HG02973 (cell line): ENCODE measurements at regions not wholly inside any gene's neighbourhood (a gene's known extent, or its start where the extent isn't known, plus 50 kb on each side); places are given as distances from the start of the nearest gene placed in this dataset.

Source experiments
- ATAC-seq: cut with Tn5 transposase; IDR thresholded peaks from one replicate; pipeline ENCODE4 v1.9.1; 2021; ENCODE audit warnings: moderate library complexity; ENCODE audit not compliant: unreplicated experiment

DNA sequence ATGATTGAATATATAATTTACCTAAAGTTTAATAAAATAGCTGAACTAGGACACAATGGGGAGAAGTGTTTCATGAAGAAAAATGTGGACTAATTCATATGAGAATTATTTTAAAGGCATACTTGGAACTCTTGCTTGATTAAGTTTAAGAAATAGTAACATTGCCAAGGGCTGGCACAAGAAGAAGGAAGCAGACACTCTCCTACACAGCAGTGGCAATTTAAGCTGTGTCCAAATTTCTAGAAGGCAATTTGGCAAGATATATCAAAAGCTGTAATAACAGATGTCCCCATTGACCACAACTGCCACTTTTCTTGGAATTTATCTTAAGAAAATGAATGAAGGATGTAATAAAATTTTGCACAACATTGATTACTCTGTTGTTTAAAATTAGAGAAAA lies 209.5 kb upstream of the S100G start:
- no peak for ATAC-seq

DNA sequence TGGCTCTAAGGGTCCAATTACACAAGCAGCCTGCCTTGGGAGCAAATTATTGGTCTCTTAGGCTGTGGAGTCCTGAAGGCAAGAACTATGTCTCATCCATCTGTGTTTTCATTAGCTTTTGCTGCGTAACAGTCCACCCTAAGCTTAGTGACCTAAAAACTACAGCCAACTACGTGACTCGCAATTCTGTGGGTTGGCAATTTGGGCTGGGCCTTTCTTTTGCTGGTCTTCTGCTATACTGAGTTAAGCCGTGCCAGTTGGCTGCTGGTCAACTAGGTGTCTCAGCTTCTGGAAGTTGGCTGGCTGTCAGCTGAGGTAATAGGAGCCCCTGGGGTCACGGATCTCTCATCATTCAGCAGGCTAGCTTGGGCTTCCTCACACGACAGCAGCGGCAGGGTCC lies 205.6 kb upstream of the S100G start:
- ATAC-seq, result no peak

DNA sequence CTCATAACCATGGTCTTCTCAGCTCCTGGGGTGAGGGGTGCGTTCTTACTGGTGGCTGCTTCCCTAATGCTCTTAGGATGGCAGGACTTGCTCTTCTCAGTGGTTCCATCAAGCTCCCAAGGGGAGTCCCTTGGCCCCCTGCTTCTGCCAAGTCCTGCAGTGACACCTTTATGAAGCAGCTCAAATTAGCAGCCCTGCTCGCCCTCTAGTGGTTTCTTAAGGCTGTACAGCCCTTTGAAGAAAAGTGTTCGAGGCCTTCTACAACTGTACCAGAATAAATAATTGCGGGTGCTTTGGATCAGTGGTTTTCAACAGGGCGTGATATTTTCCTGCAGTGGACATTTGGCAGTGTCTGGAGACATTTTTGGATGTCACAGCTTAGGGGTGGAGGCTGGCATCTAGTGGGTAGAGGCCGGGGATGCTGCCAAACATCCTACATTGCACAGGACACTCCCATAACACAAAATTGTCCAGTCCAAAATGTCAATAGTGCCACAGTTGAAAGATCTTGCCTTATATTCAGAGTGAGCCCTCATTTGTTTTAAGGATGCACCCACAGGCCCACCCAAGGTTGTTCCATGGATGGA lies 204.7 kb upstream of the S100G start:
- peak; percentile 60 for ATAC-seq

DNA sequence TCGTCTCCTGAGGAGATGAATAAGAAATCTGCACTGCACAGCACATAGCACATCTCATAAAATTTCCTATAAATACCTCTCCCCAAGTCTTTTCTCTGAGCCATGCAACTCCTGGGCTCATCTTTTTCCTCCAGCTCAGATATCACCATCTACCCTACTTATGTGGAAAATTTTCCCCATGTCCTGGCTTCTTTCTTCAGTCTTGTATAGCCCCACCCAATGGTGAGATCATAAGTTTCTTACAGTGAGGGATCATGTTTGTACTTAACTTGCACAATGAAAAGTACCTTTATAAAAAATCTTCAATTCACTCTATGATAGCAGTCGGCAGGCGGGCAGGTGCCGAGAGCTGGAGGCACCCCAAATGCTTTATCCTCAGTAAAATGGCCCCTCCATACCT lies 198.6 kb upstream of the S100G start:
- ATAC-seq, result no peak

DNA sequence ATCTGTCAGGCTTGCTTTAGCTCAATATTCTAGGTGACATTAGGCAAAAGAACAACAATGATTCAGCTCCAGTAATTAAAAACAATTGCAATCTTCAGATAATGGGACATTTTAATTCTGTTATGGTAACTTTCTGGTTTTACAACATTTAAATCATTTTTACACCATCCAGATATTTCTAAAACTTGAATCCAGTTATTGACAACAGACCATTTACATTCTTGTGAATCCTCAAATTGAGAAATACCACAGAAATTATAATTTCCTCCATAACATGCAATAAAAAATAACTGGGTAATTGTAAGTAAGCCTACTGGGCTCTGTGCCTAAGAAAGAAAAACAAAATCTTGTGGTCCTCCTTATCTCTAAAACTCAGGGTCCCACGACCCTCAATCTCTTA lies 195.0 kb upstream of the S100G start:
- ATAC-seq, result no peak

DNA sequence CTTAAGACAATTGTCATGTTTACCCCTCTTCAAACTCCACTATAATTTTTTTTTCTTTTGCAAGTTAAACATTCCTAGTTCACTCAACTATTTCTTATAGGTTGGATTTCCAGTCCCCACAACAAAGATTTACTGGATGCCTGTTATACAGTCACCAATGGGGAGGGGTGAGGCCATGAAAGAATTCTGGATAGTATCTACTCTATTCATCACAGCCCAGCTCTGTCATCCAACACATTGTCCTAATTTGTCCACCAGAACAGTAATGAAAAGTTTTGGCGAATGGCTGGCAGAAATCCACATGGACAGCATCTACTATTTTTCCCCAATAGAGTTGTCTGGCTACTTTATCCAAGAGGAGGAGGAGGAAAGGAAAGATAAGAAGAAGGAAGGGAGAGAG lies 192.7 kb upstream of the S100G start:
- ATAC-seq, result no peak

DNA sequence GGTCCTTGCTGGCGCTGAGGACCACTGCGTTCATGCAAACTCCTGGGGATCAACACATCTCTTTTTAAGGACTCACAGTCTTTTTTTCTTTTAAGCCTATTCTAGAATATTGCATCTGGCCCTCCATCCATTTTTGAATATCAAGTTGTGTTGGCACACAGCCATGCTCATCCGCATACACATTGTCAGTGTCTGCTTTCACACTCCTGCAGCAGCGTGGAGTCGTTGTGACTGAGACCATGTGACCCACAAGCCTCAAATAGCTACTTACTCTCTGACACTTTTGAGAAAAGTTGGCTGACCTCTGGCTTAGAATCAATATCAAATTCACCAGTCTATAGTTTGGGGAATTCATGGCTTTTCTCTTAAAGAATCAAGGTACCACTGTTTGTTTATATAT lies 191.8 kb upstream of the S100G start:
- ATAC-seq, result no peak

DNA sequence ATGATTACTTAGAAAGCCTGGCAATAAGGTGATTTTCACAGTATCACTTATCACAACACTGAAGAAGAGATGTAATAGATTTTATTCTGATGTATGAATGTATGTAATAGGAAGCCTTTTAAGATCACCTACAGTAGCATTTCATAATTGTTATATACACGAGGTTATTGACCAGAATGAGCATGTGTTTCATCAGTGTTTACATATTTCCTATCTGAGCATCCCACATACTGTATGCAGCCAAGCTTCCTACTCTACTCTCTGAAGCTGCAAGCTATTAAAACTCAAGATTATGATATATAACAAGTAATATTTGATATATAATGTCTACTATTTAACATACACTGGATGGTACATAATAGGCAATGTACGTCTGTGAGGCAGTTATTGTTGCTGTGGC lies 190.9 kb upstream of the S100G start:
- ATAC-seq, result no peak

DNA sequence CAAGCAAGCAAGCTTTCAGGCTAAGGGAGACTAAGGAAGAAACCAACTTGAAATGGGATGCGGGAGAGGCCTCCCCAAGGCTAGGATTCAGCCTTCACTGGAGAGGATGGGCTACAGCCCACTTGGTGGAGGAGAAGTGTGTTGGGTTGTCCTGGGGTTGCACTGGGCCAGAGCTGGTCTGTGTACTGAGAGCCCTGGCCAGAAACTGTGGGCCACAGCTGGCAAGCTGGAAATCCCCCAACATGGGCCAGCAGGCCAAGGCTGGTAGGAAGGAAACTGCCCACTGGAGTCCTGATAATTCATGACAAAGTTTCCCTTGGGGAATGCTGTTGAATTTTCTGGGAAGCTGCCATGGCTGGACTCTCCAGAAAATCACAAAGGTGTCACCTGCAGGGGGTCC lies 188.0 kb upstream of the S100G start:
- ATAC-seq, result no peak

DNA sequence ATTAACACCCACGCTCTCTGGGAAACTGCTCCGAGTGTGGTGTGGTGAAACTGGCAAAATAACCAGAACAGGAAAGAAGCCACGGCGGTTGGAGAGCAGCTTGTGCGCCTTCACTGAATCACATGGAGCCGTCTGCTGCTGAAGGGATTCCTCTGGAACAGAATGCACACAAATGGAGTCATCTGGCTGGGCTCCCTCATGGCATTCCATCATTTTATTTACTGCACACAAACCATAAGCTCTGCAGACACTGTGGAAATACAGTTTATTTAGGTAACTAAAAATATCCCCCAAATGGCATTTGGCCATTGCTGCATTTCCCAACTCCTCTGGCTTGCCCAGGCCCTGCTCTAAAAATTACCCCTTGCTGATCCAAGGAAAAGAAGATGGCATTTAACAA lies 187.0 kb upstream of the S100G start:
- ATAC-seq, result no peak

DNA sequence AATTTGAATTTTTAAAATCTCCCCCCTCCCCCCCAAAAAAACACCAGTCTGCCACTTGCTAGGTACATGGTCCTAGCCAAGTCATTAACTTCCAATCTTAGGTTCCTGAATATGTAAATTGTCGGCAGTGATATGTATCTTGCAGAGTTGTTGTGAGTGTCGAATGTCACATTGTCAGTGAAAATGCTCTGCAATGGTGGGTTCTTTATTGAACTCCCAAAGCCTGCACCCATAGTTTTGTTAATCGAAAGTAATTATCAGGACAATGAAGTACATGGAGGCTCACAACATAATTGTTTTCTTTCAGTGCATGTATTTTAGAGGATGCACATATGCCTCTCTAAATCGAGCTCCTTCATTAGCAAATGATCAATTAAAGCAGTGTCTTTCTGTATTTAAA lies 185.6 kb upstream of the S100G start:
- ATAC-seq, result no peak

DNA sequence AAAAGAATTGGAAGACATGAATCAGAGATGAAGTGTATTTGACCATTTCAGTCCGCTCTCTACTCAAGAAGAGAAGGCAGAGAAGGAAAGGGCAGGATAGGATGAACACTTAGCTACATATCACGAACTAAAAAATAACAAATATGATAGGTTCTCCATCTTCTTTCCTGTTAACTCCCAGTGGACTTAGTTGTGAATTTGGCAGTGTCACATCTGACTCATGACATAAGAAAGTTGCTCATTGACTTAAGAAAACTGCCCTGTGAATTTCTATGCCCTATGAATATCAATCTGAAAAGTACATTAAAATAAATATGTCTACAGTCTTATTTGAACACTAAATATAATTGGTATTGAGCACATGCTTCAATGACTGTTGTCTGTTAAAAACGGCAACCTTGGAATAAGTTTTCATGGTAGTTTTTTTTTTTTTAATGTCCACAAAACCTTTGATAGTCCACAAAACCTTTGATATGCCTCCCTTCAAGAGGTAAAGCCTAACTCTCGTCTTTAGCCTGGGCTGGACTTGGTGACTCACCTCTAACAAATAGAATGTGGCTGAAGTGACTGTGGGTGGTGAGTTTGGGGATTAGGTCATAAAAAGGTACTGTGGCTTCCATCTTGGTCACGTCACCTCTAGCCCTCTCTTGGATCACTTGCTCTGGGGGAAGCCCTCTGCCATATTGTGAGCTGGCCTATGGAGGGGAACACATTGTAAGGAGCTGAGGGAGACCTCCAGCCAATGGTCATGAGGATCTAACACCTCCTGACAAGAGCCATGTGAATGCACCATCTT lies 184.7 kb upstream of the S100G start:
- ATAC-seq, result no peak

DNA sequence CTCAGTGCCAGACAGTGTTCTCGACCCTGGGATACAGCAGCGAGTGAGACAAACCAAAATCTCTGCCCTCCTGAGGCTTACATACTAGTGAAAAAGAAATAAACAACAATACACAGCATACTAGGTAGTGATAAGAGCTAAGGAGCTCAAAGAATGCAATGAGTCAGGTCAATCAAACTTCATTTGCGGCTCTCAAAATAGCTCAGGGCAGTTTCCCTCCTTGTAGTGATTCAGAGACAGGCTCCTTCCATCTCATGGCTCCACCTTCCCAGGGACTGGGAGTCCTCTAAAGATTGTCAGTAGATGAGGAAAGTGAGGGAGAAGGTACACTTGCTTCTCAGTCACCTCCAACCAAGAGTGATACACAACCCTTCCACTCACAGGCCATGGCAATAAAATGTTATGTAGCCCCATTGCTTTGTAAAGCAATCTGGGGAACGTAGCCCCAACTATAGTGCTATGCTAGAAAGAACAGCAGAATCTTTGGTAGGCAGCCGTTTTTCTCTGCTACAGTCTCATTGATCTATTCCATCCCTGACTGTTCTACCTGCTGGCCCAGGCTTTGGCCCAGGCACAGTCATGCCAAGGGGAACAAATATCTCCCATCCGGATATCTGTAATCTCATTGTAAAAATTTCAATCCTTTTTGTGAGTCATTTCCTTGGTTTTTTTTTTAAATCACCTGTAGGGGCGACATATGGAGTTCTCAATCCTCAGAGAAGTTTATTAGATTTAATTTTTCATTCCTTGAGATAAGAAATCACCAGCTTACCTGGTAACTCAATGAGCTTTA lies 183.1 kb upstream of the S100G start:
- ATAC-seq, result no peak

DNA sequence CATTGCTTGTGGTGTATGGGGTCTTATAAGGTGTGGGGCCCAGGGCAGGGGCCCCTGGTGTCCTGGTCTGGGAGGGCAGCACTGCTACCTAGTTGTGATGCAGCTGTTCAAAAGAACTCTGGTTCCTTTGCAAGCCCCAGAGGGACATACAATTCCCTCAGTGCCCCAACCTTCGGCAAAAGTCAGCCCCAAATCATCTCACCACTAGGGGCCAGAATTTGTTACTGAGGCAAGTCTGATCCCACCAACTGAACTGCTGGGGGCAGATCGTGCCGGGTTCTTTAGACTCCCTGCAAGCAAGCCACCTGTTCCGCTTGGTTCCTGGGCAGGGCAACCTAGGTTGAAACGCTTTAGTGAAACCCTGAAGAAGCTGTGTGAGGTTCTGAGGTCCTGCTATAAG lies 180.1 kb upstream of the S100G start:
- ATAC-seq, result no peak

DNA sequence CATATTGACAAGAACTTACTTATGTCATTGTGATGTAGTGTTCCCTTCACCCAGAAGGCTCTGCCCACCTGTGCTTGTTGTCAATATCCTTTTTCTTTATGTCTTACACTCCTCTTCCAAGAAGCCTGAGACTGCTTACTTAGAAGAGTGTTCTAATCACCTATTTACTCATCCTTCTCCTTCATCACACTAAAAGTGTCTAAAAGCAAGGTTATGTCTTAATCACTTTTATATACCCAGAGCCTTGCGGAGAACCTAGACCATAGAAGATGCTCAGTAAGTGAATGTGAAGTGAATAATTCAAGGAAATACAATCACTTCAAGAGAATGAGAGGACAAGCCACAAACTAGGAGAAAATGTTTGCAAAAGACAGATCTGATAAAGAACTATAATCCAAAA lies 177.6 kb upstream of the S100G start:
- no peak for ATAC-seq

DNA sequence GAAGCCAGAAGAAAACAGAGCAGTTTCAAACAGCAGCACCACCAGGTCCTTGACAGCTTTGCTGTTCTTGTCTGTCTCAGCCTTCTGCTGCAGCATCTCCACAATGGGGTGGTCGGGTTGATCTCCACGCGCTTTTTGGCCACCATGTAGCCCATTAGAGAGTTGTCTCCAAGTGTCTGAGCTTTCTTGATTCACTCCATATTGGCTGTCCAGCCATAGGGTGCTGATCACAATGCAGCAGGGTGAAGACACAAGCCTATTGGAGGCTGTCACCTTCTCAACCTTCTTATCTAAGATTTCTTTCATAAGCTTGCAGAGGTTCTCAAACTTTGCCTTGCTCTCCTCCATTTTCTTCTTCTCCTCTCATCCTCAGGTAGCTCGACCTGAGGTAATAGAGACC lies 175.4 kb upstream of the S100G start:
- ATAC-seq, result no peak

DNA sequence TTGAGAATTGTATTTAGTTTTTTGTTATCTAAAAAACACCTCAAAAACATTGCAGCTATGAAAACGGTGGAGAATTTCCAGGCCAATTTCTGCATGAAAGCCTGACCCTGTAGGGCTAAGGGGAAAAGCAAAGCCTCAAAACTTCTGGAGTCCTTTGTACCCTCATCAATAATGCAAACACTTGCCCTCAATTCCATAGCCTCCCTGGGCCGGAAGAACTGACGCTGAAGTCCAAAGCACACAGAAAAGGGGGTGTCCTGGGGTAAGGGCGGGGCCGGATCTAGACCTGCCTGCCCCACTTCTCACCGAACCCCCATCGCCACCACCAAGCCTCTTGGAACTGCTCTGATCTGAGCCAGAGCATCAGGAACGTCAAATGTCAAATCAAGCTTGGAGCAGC lies 173.9 kb upstream of the S100G start:
- no peak for ATAC-seq

DNA sequence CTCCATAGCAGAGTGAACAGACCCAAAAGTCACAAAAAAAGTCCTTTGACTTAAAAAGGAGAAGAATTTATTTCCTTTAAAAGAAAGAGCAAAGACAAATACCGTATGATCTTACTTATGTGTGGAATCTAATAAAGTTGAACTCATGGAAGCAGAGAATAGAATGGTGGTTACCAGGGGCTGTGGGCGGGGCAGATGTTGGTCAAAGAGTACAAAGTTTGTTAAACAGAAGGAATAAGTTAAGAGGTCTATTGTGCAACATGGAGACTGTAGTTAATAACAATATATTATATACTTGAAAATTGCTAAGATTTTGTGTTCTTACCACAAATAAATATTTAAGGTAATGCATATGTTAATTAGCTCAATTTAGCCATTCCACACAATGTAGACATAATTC lies 173.3 kb upstream of the S100G start:
- no peak for ATAC-seq

DNA sequence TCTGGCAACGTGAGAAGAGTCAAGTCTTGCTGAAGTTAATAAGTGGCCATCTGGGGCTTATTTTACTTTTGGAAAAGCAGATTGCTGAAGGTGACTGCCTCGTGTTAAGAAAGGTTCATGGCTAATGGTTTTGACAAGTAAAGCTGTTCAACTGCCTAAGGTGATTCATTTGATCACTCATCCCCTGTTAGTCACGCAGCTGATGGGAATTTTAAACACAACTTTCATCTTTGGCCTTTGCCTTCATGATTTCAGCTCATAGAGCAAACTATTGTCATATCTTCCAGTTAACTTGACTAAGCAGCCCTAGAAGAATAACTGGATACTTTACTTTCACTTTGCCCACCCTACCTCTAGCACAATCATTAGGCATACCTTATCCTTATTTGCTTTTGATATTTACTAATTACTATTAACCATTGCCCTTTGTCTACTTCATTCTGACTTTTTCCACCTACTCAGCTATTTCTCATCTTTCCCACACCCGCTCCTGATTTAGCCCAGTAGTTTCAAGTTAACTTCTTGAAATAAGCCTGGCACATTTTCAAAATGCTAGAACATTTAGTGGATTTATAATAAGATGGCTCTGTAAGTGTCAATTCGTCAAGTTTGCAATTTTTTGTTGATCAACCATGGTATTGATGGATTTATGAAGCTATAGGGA lies 170.6 kb upstream of the S100G start:
- ATAC-seq, result no peak

DNA sequence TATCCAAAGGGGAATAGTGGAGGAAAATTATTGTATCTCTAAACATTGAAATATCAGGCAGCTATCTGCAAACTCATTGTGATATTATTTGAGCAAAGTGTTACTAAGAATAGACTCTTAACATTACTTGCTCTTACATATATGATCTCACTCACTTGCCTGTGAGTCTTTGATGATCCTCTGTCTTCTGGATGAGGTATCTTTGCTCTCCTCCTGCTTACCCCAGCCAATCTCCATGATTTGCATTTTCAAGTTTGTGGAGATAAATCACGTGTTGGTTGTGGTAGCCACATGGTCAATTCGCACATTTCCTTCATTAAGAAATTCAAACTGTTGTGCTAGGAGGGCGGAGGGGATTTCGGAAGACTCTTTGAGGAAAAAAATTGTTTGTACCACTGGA lies 169.9 kb upstream of the S100G start:
- no peak for ATAC-seq

DNA sequence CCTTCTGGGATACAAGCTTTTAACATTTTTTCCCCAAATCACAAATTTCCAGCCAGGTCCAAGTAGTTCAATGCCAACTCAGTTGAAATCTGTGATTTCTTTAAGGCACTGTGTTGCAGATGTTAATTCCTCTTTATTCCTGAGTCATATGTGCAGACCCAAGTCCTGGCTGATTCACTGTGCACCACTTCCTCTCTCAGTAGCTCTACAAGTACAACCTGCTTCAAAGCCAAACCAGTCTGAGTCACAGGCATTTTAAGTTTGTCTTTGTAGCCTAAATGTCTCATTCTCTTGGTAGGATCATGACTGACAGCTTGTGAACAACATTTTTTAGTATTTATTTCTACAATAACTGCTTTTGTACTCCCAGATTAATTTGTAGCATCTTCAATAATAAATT lies 165.6 kb upstream of the S100G start:
- no peak for ATAC-seq
